Activated gamma-delta T cell treated with Interleukin-2 at 50 U/mL for 16 hours (primary cell): ENCODE measurements at regions not wholly inside any gene's neighbourhood (a gene's known extent, or its start where the extent isn't known, plus 50 kb on each side); places are given as distances from the start of the nearest gene placed in this dataset.

Experiments
- DNase-seq: peaks from one replicate; pipeline ENCODE4 v3.0.0-alpha.2; 2020

DNA sequence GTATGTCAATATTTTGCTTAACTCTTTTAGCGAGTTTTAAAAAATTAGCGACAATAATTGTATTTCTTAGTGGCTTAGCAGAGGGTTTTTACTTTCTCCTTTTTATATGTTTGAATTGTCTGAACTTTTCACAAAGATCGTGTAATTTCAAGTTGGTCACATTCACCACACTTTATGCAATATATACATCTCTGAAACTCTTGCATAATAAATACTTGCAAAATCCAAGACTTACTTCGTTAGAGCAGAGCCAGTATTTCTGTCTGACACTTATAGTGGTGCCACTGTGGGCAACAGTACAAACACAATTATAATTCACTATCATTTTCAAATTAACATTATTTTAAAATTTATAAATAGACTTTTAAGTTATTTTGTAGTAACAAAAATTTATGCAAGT, 62.0 kb downstream of the SUCNR1 start:
- no peak for DNase-seq

DNA sequence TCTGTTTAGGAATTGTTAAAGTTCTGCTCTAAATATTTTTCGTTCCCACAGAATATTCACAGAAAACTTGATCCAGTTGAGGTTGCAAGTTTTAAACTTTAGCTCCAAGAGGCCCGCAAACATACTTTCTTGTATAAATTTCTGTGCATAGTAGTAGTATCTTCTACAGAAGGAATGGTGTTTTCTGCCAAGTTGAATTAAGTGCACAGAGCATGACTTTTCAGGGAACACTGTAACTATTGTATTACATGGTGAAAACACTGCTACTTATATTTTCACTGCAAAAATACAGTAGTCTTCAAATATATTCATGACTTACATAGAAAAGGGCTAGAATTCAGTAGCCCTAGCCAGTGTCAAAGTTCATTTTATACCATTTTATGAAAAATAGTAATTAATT, 67.0 kb downstream of the SUCNR1 start:
- no peak for DNase-seq

DNA sequence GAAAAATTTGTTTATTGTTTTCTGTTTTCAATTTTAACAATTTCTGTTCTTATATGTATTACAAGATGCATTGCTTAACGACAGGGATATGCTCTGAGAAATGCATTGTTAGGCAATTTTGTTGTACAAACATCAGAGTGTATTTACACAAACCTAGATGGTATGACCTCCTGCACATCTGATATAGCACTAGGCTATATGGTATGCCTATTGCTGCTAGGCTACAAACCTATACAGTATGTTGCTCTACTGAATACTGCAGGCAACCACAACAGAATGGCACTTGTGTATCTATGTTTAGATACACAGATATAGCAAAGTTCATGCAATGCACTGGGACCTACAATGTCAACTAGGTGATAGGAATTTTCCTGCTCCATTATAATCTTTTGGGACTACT, 70.1 kb downstream of the SUCNR1 start:
- no peak for DNase-seq

DNA sequence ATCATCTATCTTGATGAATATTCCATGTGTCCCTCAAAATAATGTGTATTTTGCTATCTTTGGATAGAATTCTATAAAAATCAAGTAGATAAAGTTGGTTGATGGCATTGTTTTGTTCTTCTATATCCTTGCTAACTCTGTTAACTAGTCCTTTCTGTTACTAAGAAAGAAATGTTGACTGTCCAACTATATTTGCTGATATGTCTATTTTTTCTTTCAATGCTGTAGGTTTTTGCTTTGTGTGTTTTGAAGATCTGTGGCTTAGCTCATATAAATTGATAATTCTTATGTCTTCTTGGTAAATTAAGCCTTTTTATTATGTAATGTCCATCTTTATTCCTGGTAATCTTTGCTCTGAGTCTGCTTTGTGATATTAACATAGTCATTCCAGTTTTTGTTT, 70.9 kb downstream of the SUCNR1 start:
- no peak for DNase-seq

- DNase-seq, result no peak
These were observed 73.2 kb downstream of the SUCNR1 start for GRCh38 chr3:151946606-151947005.

DNA sequence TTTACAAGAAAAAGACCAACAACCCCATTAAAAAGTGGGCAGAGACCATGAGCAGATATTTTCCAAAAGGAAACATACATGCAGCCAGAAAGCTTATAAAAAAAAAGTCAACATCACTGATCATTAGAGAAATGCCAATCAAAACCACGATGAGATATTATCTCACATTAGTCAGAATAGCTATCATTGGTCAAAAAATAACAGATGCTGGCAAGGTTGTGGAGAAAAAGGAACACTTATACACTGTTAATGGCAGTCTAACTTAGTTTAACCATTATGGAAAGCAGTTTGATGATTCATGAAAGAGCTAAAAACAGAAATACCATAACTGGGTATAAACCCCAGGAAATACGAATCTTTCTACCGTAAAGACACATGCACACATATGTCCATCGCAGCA, 76.3 kb downstream of the SUCNR1 start:
- no peak for DNase-seq

- no peak for DNase-seq
These were observed 81.9 kb downstream of the SUCNR1 start for GRCh38 chr3:151955356-151955755.

- DNase-seq, result no peak
These were observed 87.6 kb downstream of the SUCNR1 start for GRCh38 chr3:151960961-151961580.

DNA sequence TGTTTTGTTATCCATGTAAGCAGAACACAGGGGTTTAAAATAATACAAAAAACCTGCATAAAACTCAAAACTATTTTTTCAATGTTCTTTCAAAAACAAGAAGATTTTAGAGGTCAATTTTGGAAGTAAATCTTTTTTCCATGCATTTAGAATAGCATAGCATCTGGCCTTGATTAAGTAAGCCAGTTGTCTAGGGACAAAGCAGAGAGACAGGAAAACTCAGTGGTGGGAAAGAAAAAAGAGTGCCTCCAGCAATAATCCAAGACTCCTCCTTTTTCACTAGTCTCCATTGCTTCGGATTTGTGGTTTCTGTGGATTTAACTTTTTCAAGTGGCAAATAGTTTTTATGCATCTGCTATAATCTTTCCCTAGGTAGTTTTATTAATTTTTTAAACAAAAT, 88.9 kb downstream of the SUCNR1 start:
- DNase-seq, result no peak

DNA sequence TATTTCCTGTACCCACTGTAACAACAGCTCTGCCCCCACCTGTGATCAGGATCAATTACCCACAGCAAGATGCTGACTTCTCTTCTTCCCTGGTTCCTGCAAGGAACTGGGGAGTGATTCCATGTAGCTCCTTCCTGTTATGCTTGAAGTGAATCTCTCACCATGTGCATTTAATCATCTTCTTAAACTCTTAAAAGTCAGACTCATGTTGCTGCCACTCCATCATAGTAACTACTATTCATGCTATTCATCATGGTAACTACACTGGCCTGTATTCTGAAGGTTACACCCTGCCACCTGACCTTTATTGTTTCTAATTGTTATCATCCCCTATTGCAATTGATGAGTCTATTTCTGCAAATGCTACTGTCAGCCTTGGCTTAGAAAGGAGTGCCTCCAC, 89.5 kb downstream of the SUCNR1 start:
- DNase-seq, result no peak

- no peak for DNase-seq
These were observed 91.3 kb downstream of the SUCNR1 start for GRCh38 chr3:151964743-151965142.

- DNase-seq, result no peak
These were observed 95.7 kb downstream of the SUCNR1 start for GRCh38 chr3:151969026-151969642.

GRCh38 chr3:151971814-151972579, 98.6 kb downstream of the SUCNR1 start:
- no peak for DNase-seq

DNA sequence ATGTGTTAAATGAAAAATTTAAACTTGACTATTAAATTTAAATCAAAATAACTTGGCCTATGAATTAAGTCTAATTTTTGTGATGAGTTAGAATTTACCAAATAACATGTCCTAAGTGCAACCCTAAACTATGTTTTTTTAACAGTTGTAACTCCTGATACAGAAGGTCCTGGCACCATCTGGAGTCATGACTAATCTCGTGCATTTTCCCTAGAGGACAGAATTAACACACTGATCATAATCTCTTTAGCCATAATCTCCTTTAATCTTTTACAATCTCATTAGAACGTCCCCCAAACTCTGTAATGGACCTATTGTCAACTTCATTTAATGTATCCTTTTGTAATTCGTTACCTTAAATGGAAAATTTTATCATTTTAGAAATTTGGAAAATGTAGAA, 100.6 kb downstream of the SUCNR1 start:
- DNase-seq, result no peak

GRCh38 chr3:151976211-151977050, 103.0 kb downstream of the SUCNR1 start:
- no peak for DNase-seq

GRCh38 chr3:151979906-151980305, 106.5 kb downstream of the SUCNR1 start:
- DNase-seq, result no peak

- DNase-seq, result no peak
These were observed 110.1 kb downstream of the SUCNR1 start for GRCh38 chr3:151983538-151983937.

- DNase-seq, result no peak
These were observed 112.5 kb downstream of the SUCNR1 start for GRCh38 chr3:151985787-151986430.

GRCh38 chr3:151987893-151988292, 114.5 kb downstream of the SUCNR1 start:
- no peak for DNase-seq

- no peak for DNase-seq
These were observed 116.2 kb downstream of the SUCNR1 start for GRCh38 chr3:151989621-151990020.

DNA sequence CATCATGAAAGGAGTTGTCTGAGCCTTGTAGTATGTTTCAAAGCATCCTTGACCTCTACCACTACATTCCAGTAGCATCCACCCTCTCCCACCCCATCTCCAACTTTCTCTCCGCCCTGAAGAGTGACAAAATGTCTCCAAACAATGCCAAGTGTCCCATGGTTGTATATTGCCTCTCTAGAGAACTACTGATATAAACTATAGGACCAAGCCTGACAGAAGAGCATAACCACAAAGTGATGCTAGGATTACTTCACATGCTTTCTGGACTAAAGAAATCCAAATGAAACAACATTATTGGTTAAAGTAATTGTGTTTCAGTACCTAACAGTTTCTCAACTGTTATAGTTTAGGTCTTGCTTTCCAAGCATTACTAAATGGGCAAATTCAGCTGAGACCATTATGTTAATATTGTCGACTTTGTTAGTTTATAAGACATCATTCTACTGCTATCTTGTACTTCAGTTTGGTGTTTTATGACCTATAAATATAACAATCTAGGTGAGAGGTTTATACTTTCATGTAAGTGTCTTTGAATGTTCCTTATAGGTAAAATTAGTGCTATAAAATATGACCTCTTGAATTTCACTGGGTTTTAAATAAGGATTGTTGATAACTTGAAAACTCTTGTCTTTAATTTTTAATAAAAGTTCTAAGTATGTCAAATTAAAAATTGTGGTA, 117.4 kb downstream of the SUCNR1 start:
- no peak for DNase-seq

GRCh38 chr3:151992326-151993041, 119.0 kb downstream of the SUCNR1 start:
- no peak for DNase-seq
